ENCODE measurements at regions not wholly inside any gene's neighbourhood (a gene's known extent, or its start where the extent isn't known, plus 50 kb on each side); places are given as distances from the start of the nearest gene placed in this dataset.

DNA sequence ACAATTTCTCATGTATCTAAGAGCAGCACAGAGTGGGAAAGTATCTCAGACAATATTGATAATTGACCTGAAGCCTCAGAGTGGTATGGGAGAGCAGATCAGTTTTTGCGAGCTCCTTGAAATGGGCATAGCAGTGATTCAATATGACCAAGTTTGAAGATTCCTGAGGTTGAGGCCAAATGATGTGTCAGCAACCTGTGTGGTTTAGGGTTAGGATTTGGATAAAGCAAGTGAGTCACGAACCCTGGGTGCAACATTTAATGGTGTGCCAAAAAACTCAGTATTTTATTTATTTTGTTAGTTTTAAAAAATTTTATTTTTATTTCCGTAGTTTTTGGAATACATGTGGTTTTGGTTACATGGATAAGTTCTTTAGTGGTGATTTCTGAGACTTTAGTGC lies 92.5 kb upstream of the C21orf91 start:
- peaks cover 3% of the 10 kb centered on the region for H3K36me3 ChIP-seq (ENCODE audit: control insufficient read depth, insufficient read depth, low read length)
- H3K4me1 Mint-ChIP-seq = no peaks in the 10 kb centered on the region
- no peak overlapping the region for H3K27ac ChIP-seq (ENCODE audit: low read depth, low read length)
- H3K4me3 ChIP-seq (ENCODE audit: low read length) = no peak overlapping the region
- peaks cover 4% of the 10 kb centered on the region for H3K36me3 Mint-ChIP-seq (ENCODE audit: low read depth)
- 92 to 100% methylated on average over 1 to 3 of the region's 3 CpGs for WGBS, 2 experiments (ENCODE audit: insufficient coverage in 1 of 2, insufficient read length in 1 of 2)
- H3K9me3 ChIP-seq (ENCODE audit: control insufficient read depth, low read length) = peaks cover 25% of the 10 kb centered on the region
- TF ChIP-seq, protein P1, sequence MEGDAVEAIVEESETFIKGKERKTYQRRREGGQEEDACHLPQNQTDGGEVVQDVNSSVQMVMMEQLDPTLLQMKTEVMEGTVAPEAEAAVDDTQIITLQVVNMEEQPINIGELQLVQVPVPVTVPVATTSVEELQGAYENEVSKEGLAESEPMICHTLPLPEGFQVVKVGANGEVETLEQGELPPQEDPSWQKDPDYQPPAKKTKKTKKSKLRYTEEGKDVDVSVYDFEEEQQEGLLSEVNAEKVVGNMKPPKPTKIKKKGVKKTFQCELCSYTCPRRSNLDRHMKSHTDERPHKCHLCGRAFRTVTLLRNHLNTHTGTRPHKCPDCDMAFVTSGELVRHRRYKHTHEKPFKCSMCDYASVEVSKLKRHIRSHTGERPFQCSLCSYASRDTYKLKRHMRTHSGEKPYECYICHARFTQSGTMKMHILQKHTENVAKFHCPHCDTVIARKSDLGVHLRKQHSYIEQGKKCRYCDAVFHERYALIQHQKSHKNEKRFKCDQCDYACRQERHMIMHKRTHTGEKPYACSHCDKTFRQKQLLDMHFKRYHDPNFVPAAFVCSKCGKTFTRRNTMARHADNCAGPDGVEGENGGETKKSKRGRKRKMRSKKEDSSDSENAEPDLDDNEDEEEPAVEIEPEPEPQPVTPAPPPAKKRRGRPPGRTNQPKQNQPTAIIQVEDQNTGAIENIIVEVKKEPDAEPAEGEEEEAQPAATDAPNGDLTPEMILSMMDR (conservative IDR thresholded peaks at IDR 0.05) = no peak
- no peak overlapping the region for H3K27ac Mint-ChIP-seq
- no peaks in the 10 kb centered on the region for H3K4me1 ChIP-seq (ENCODE audit: control insufficient read depth, insufficient read depth, low read length)
- no peak overlapping the region for H3K9ac ChIP-seq (ENCODE audit: extremely low read depth, low read length, poor library complexity, severe bottlenecking)
- no peaks in the 10 kb centered on the region for H3K27me3 Mint-ChIP-seq (ENCODE audit: insufficient read depth)
- peaks cover 7% of the 10 kb centered on the region for H3K9me3 Mint-ChIP-seq
- H3K4me3 Mint-ChIP-seq = no peak overlapping the region
- no peaks in the 10 kb centered on the region for H3K27me3 ChIP-seq (ENCODE audit: control insufficient read depth, insufficient read depth, low read length, poor library complexity, severe bottlenecking)
- DNase-seq = no peak

DNA sequence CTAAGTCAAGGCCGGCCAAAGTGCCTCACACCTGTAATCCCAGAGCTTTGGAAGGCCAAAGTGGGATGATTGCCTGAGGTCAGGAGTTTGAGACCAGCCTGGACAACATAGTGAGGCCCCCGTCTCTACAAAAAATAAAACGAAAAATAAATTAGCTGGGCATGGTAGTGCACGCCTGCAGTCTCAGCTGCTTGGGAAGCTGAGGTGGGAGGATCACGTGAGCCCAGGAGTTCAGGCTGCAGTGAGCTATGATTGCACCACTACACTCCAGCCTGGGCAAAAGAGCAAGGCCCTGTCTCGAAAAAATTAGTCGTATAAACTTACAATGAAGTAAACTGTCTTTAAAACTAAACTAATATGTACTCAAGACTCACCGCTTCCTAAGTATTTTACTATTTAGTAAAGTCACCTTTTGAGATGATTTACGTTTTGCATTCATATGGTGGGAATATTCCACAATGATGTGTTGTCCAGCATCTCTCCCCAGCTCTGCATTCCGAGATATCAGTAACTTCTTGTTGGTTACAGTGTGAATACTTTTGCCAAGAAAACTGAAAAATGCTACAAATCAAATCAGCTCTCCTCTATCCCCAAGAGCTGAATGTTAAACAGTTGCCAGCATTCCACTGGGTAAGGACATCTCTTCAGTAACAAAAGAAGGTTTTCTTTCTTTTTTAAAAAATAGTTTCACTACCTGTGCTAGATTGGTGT lies 84.9 kb upstream of the C21orf91 start:
- H3K4me3 ChIP-seq (ENCODE audit: low read length) = peak overlapping the region; percentile 50
- Mint-ChIP-seq H3K27me3 (ENCODE audit: insufficient read depth) (no peaks in the 10 kb centered on the region), H3K4me1 (peaks cover 8% of the 10 kb centered on the region), H3K9me3 (peaks cover 32% of the 10 kb centered on the region), H3K27ac (no peak overlapping the region), H3K36me3 (ENCODE audit: low read depth) (peaks cover 17% of the 10 kb centered on the region), H3K4me3 (no peak overlapping the region)
- DNase-seq = no peak
- H3K9ac ChIP-seq (ENCODE audit: extremely low read depth, low read length, poor library complexity, severe bottlenecking) = no peak overlapping the region
- WGBS, 2 experiments (ENCODE audit: insufficient coverage in 1 of 2, insufficient read length in 1 of 2) = 93% methylated on average over 3 to 10 of the region's 10 CpGs
- TF ChIP-seq, protein P1 (conservative IDR thresholded peaks at IDR 0.05) = no peak
- H3K4me1 ChIP-seq (ENCODE audit: control insufficient read depth, insufficient read depth, low read length) = no peaks in the 10 kb centered on the region
- peaks cover 33% of the 10 kb centered on the region for H3K9me3 ChIP-seq (ENCODE audit: control insufficient read depth, low read length)
- no peak overlapping the region for H3K27ac ChIP-seq (ENCODE audit: low read depth, low read length)
- H3K27me3 ChIP-seq (ENCODE audit: control insufficient read depth, insufficient read depth, low read length, poor library complexity, severe bottlenecking) = no peaks in the 10 kb centered on the region
- no peaks in the 10 kb centered on the region for H3K36me3 ChIP-seq (ENCODE audit: control insufficient read depth, insufficient read depth, low read length)

DNA sequence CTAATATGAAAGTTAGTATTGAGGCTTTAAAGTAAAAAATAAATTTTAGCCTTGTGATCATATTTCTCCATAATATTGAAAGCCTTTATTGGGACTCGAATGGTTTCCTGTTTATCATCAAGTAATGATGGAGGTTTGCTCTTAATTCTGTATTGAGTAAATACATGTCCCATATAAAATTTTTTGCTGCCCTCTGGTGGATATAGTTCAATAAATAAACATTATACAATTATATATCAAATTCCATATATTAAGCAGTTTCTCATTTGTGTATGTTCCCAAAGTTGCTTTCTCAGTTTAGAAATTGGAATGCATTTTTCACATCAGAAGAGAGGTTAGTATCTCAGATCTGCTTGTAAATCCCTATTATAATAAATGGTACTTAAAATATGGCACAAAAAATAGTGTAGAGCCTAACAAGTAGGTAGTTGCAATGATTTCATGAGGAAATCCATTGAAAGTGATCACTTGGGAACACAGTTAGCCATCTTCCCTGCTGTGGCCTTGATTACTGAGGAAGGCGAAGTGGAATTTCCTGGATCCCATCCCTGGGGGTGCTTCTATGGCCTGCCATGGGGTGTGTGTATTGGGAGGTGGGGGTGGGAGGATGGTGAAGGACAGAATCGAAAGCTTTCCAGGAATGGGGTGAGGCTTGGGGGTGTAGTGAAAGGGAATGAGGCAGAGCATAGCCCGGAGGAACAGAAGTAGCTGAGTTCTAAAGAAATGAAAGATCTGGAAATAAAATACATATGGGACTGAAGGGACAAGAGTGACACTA lies 84.1 kb upstream of the C21orf91 start:
- peak; percentile 49 for DNase-seq
- Mint-ChIP-seq H3K9me3 (peaks cover 40% of the 10 kb centered on the region), H3K4me1 (peaks cover 8% of the 10 kb centered on the region), H3K36me3 (ENCODE audit: low read depth) (peaks cover 24% of the 10 kb centered on the region), H3K4me3 (no peak overlapping the region), H3K27me3 (ENCODE audit: insufficient read depth) (no peaks in the 10 kb centered on the region), H3K27ac (no peak overlapping the region)
- Histone ChIP-seq H3K4me1 (ENCODE audit: control insufficient read depth, insufficient read depth, low read length) (no peaks in the 10 kb centered on the region), H3K27ac (ENCODE audit: low read depth, low read length) (no peak overlapping the region), H3K27me3 (ENCODE audit: control insufficient read depth, insufficient read depth, low read length, poor library complexity, severe bottlenecking) (no peaks in the 10 kb centered on the region), H3K36me3 (ENCODE audit: control insufficient read depth, insufficient read depth, low read length) (no peaks in the 10 kb centered on the region), H3K4me3 (ENCODE audit: low read length) (peak overlapping the region; percentile 71), H3K9me3 (ENCODE audit: control insufficient read depth, low read length) (peaks cover 39% of the 10 kb centered on the region), H3K9ac (ENCODE audit: extremely low read depth, low read length, poor library complexity, severe bottlenecking) (no peak overlapping the region)
- WGBS, 2 experiments (ENCODE audit: insufficient coverage in 1 of 2, insufficient read length in 1 of 2) = 37 to 84% methylated on average over 2 to 4 of the region's 4 CpGs
- TF ChIP-seq, protein P1 (conservative IDR thresholded peaks at IDR 0.05) = peak; percentile 39

All from endodermal cell (in vitro differentiated cells).